A673 (cell line): ENCODE measurements at regions not wholly inside any gene's neighbourhood (a gene's known extent, or its start where the extent isn't known, plus 50 kb on each side); places are given as distances from the start of the nearest gene placed in this dataset.

Experiments
- BruUV-seq: library from RNA; stranded (reverse); fragments of 400-500 nt; replicated peaks from 2 replicates; lab custom pipeline; 2021; lab: Mats Ljungman, UMichigan
- CTCF ChIA-PET: fragments of 300-600 bp; sonication (Branson Sonifier 250); formaldehyde crosslinking; loops from one replicate; lab custom pipeline; 2022; ENCODE audit warnings: antibody characterized with exemption; lab: Charles Lee
- POLR2A ChIA-PET: fragments of 300-600 bp; sonication (Branson Sonifier 250); formaldehyde crosslinking; loops from one replicate; lab custom pipeline; 2022; ENCODE audit warnings: antibody characterized with exemption; ENCODE audit not compliant: low non-redundant PET; lab: Charles Lee
- DNase-seq: peaks from one replicate; pipeline ENCODE4 v3.0.0-alpha.2; 2015; ENCODE audit warnings: low spot score
- H3K27ac ChIP-seq: fragments of 200-600 bp; sonication (generic); 2 replicates; pipeline ENCODE4 v1.5.1; 2016; ENCODE audit warnings: mixed run types, low read depth, mild to moderate bottlenecking, mixed read lengths, antibody characterized with exemption, low read length; ENCODE audit not compliant: poor library complexity, severe bottlenecking
- H3K27me3 ChIP-seq: fragments of 200-600 bp; sonication (generic); replicated peaks from 2 replicates; pipeline ENCODE4 v1.6.1; 2017; ENCODE audit warnings: mixed run types, low read depth, mild to moderate bottlenecking, mixed read lengths, antibody characterized with exemption, low read length; ENCODE audit not compliant: insufficient read depth, poor library complexity
- H3K36me3 ChIP-seq: fragments of 200-600 bp; sonication (generic); 2 replicates; pipeline ENCODE4 v1.6.1; 2016; ENCODE audit warnings: mixed run types, mild to moderate bottlenecking, mixed read lengths, antibody characterized with exemption, low read length; ENCODE audit not compliant: insufficient read depth, poor library complexity, severe bottlenecking
- H3K4me1 ChIP-seq: fragments of 200-600 bp; sonication (generic); 2 replicates; pipeline ENCODE4 v1.6.1; 2017; ENCODE audit warnings: mixed run types, mild to moderate bottlenecking, mixed read lengths, antibody characterized with exemption, low read length; ENCODE audit not compliant: insufficient read depth, poor library complexity, severe bottlenecking
- H3K4me3 ChIP-seq: fragments of 200-600 bp; sonication (generic); 2 replicates; pipeline ENCODE4 v1.5.1; 2016; ENCODE audit warnings: low read depth, mixed run types, mild to moderate bottlenecking, mixed read lengths, low read length; ENCODE audit not compliant: poor library complexity, severe bottlenecking
- H3K9me3 ChIP-seq: fragments of 200-600 bp; sonication (generic); 2 replicates; pipeline ENCODE4 v1.6.1; 2016; ENCODE audit warnings: mixed run types, low read depth, mild to moderate bottlenecking, mixed read lengths, antibody characterized with exemption, low read length; ENCODE audit not compliant: poor library complexity, severe bottlenecking
- EZH2 ChIP-seq: fragments of 200-600 bp; sonication (generic); IDR thresholded peaks from 2 replicates; pipeline ENCODE4 v1.6.1; 2017; ENCODE audit warnings: borderline replicate concordance, low read depth, mild to moderate bottlenecking, mixed read lengths, antibody characterized with exemption, low read length; ENCODE audit not compliant: poor library complexity, severe bottlenecking
- intact Hi-C: fragments of 100-400 bp; cut with micrococcal nuclease; formaldehyde crosslinking; loops from one replicate; pipeline ENCODE4 v1.10.0; 2022; ENCODE audit not compliant: unreplicated experiment
- TF ChIP-seq, protein P1 (sequence below): fragments of 300-800, 200-600 bp; sonication (generic); conservative IDR thresholded peaks from 2 replicates; pipeline ENCODE4 v1.5.1; 2017; ENCODE audit warnings: low read depth, mild to moderate bottlenecking, antibody characterized with exemption, low read length, moderate library complexity, mixed read lengths

DNA sequence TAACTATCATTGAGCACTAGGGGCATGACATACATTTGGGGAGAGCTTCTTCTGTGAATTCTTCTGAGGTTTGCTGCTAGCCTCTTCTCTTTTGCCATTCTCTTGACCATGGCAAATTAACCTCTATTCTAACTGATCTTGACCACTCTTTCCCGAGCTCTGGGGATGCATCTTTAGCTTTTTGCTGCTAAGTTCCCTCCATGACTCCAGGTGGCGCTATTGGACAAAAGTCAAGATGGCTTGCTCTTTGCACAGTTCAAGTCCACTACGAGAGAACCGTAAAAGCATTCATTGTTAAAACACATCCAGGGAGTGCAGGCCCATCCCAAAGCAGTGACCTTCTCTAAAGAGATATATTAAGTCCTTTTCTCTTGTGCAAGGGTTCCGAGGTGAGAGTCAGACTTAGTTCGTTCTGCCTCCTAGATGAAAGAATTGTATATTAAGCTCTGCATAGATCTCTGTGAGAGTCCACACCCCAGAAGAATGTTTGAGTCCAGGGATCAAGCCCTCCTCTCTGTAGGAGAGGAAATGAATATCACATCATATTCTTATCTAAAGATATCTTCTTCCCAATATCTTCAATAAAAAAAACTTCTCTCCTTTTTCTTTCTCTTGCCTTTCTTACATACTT, 1152.9 kb upstream of the CDH6 start:
- peak overlapping the region; percentile 85 for H3K27ac ChIP-seq
- peak; percentile 90 for DNase-seq
- H3K9me3 ChIP-seq: peaks cover 9% of the 10 kb centered on the region
- TF ChIP-seq, protein P1, sequence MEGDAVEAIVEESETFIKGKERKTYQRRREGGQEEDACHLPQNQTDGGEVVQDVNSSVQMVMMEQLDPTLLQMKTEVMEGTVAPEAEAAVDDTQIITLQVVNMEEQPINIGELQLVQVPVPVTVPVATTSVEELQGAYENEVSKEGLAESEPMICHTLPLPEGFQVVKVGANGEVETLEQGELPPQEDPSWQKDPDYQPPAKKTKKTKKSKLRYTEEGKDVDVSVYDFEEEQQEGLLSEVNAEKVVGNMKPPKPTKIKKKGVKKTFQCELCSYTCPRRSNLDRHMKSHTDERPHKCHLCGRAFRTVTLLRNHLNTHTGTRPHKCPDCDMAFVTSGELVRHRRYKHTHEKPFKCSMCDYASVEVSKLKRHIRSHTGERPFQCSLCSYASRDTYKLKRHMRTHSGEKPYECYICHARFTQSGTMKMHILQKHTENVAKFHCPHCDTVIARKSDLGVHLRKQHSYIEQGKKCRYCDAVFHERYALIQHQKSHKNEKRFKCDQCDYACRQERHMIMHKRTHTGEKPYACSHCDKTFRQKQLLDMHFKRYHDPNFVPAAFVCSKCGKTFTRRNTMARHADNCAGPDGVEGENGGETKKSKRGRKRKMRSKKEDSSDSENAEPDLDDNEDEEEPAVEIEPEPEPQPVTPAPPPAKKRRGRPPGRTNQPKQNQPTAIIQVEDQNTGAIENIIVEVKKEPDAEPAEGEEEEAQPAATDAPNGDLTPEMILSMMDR: peak; percentile 86
- TF ChIP-seq EZH2: no peak
- ChIA-PET CTCF (interaction anchor here (0.6 to 1.7 kb wide), 7 partner anchors 18 to 1229 kb away, joined by 3 to 8 read pairs (median 3); no protein-coding TSS in a partner anchor), POLR2A (no interaction called here)
- H3K36me3 ChIP-seq: no peaks in the 10 kb centered on the region
- BruUV-seq: no TSS peak
- no peak overlapping the region for H3K4me3 ChIP-seq
- H3K4me1 ChIP-seq: peaks cover 38% of the 10 kb centered on the region
- intact Hi-C loops: loop anchor here (1.0 to 10.0 kb wide), 6 partner anchors 67 to 1444 kb away; no protein-coding TSS in a partner anchor
- no peaks in the 10 kb centered on the region for H3K27me3 ChIP-seq

DNA sequence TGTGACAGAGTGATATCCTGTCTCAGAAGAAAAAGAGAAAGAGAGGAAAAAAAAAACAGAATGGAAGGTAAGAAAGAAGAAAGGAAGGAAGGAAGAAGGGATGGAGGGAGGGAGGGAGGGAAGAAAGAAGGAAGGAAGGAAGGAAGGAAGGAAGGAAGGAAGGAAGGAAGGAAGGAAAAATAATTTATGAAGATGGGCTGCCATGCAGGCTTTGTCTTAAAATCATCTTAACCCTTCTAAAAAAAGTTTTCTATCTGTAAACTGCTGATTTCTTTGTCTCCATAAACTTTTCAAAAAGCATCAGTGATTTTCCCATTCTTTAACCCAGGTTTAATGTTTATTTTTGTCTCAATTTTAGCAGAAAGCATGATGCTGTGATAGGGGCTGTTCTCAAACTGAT, 1154.1 kb upstream of the CDH6 start:
- Histone ChIP-seq H3K27me3 (no peaks in the 10 kb centered on the region), H3K27ac (peak overlapping the region; percentile 93), H3K4me3 (no peak overlapping the region), H3K36me3 (peaks cover 2% of the 10 kb centered on the region), H3K9me3 (peaks cover 20% of the 10 kb centered on the region), H3K4me1 (peaks cover 38% of the 10 kb centered on the region)
- peak; percentile 85 for DNase-seq
- POLR2A ChIA-PET: interaction anchor here (0.6 kb wide), 1 partner anchor 548 kb away, joined by 5 read pairs; no protein-coding TSS in a partner anchor
- BruUV-seq: no TSS peak
- CTCF ChIA-PET: interaction anchor here (1.3 kb wide), 1 partner anchor 1231 kb away, joined by 4 read pairs; no protein-coding TSS in a partner anchor
- intact Hi-C loops: loop anchor here (2.0 to 10.0 kb wide), 4 partner anchors 99 to 1135 kb away; no protein-coding TSS in a partner anchor
- TF ChIP-seq EZH2: no peak

DNA sequence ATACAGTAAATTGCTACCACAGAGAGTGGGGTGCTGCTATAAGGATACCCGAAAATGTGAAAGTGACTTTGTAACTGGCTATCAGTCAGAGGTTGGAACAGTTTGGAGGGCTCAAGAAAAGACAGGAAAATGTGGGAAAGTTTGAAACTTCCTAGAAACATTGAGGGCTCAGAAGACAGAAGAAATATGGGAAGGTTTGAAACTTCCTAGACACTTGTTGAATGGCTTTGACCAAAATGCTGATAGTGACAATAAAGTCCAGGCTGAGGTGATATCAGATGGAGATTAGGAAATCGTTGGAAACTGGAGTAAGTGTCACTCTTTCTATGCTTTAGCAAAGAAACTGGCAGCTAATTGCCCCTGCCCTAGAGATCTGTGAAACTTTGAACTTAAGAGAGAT, 1158.6 kb upstream of the CDH6 start:
- Histone ChIP-seq H3K9me3 (peaks cover 21% of the 10 kb centered on the region), H3K4me1 (peaks cover 14% of the 10 kb centered on the region), H3K4me3 (no peak overlapping the region), H3K27me3 (no peaks in the 10 kb centered on the region), H3K27ac (no peak overlapping the region), H3K36me3 (peaks cover 2% of the 10 kb centered on the region)
- BruUV-seq: no TSS peak
- no peak for DNase-seq
- intact Hi-C loops: loop anchor here (5.0 to 10.0 kb wide), 3 partner anchors 218 to 1130 kb away; no protein-coding TSS in a partner anchor
- no peak for TF ChIP-seq EZH2
- TF ChIP-seq, protein P1: no peak
- POLR2A ChIA-PET: no interaction called here
- CTCF ChIA-PET: no interaction called here

DNA sequence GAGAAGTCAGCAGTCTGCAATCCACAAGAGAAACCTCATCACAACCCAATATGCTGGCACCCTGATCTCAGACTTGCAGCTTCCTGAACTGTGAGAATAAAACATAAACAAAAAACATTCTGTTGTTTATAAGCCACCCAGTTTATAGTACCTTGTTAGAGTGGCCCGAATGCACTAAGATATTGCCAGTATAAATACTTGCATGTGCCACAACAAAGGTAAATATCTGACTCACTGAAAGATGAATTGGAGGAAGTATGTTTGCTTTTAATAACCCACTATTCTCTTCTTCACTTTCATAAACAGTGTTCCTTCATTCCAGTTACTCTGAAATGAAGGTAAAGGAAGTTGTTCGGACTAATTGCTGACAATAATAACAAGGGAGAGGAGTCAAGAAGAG, 1163.4 kb upstream of the CDH6 start:
- TF ChIP-seq EZH2: no peak
- TF ChIP-seq, protein P1: no peak
- Histone ChIP-seq H3K4me1 (no peaks in the 10 kb centered on the region), H3K27ac (no peak overlapping the region), H3K4me3 (no peak overlapping the region), H3K27me3 (no peaks in the 10 kb centered on the region), H3K9me3 (peaks cover 7% of the 10 kb centered on the region), H3K36me3 (no peaks in the 10 kb centered on the region)
- intact Hi-C loops: loop anchor here (10.0 kb wide), 1 partner anchor 1125 kb away; no protein-coding TSS in a partner anchor
- no peak for DNase-seq
- BruUV-seq: no TSS peak
- ChIA-PET POLR2A (no interaction called here), CTCF (no interaction called here)
